ENCODE measurements at regions not wholly inside any gene's neighbourhood (a gene's known extent, or its start where the extent isn't known, plus 50 kb on each side); places are given as distances from the start of the nearest gene placed in this dataset.
"Not testable (repeated sequence)": the region's sequence is repeated elsewhere in the genome, so short reads cannot be mapped to it uniquely, and the experiment has no call there.

- DNase-seq (ENCODE audit: low spot score): no peak
Observed at GRCh38 chr1:170789063-170789462, 125.1 kb downstream of the PRRX1 start.

GRCh38 chr1:170790175-170790574, 126.2 kb downstream of the PRRX1 start:
- DNase-seq (ENCODE audit: low spot score): peak; percentile 18

GRCh38 chr1:170790651-170791071, 126.7 kb downstream of the PRRX1 start:
- no peak for DNase-seq (ENCODE audit: low spot score)

- DNase-seq (ENCODE audit: low spot score): no peak
Observed at GRCh38 chr1:170791941-170792340, 128.0 kb downstream of the PRRX1 start.

- no peak for DNase-seq (ENCODE audit: low spot score)
Observed at GRCh38 chr1:170800265-170800664, 135.1 kb upstream of the MROH9 start.

GRCh38 chr1:170800812-170801211, 134.5 kb upstream of the MROH9 start:
- DNase-seq (ENCODE audit: low spot score): no peak

GRCh38 chr1:170803711-170804110, 131.6 kb upstream of the MROH9 start:
- DNase-seq (ENCODE audit: low spot score): no peak

- no peak for DNase-seq (ENCODE audit: low spot score)
Observed at GRCh38 chr1:170804419-170804818, 130.9 kb upstream of the MROH9 start.

GRCh38 chr1:170804879-170805278, 130.5 kb upstream of the MROH9 start:
- no peak for DNase-seq (ENCODE audit: low spot score)

- DNase-seq (ENCODE audit: low spot score): no peak
Observed at GRCh38 chr1:170806961-170807360, 128.4 kb upstream of the MROH9 start.

GRCh38 chr1:170807432-170807831, 127.9 kb upstream of the MROH9 start:
- DNase-seq (ENCODE audit: low spot score): no peak

GRCh38 chr1:170808216-170808885, 127.0 kb upstream of the MROH9 start:
- DNase-seq (ENCODE audit: low spot score): no peak

- not testable (repeated sequence) for DNase-seq (ENCODE audit: low spot score)
Observed at GRCh38 chr1:170811013-170811412, 124.3 kb upstream of the MROH9 start.

- DNase-seq (ENCODE audit: low spot score): no peak
Observed at GRCh38 chr1:170819781-170820180, 115.6 kb upstream of the MROH9 start.

GRCh38 chr1:170823120-170823519, 112.2 kb upstream of the MROH9 start:
- DNase-seq (ENCODE audit: low spot score): no peak

GRCh38 chr1:170831276-170831675, 104.1 kb upstream of the MROH9 start:
- no peak for DNase-seq (ENCODE audit: low spot score)

GRCh38 chr1:170836141-170836540, 99.2 kb upstream of the MROH9 start:
- no peak for DNase-seq (ENCODE audit: low spot score)

GRCh38 chr1:170840371-170840770, 95.0 kb upstream of the MROH9 start:
- no peak for DNase-seq (ENCODE audit: low spot score)

GRCh38 chr1:170853302-170853701, 82.0 kb upstream of the MROH9 start:
- DNase-seq (ENCODE audit: low spot score): no peak

GRCh38 chr1:170853867-170854266, 81.5 kb upstream of the MROH9 start:
- DNase-seq (ENCODE audit: low spot score): no peak

- no peak for DNase-seq (ENCODE audit: low spot score)
Observed at GRCh38 chr1:170854677-170855076, 80.7 kb upstream of the MROH9 start.

- no peak for DNase-seq (ENCODE audit: low spot score)
Observed at GRCh38 chr1:170856455-170856854, 78.9 kb upstream of the MROH9 start.

GRCh38 chr1:170857955-170858354, 77.4 kb upstream of the MROH9 start:
- no peak for DNase-seq (ENCODE audit: low spot score)

- DNase-seq (ENCODE audit: low spot score): no peak
Observed at GRCh38 chr1:170863621-170864020, 71.7 kb upstream of the MROH9 start.

Data from iPS-NIHi11 (cell line).